Body of pancreas (tissue), 4 donors: ENCODE measurements at regions not wholly inside any gene's neighbourhood (a gene's known extent, or its start where the extent isn't known, plus 50 kb on each side); places are given as distances from the start of the nearest gene placed in this dataset.

Source experiments
- ATAC-seq: fragments of 150-250 bp; one replicate; pipeline ENCODE4 v1.9.1; 2016
- DNase-seq, 4 donors: peaks; one replicate each; pipeline ENCODE4 v3.0.0-alpha.2; 2019
- H3K27ac ChIP-seq, 4 donors: fragments of 200-600 bp; sonication (generic); 1 replicate in 3 of 4; 2 replicates in 1 of 4; pipeline versions ENCODE4 v1.5.1 to v1.6.1; 2016 to 2019; ENCODE audit warnings: mild to moderate bottlenecking in 1 of 4, mixed read lengths in 1 of 4, moderate library complexity in 1 of 4
- H3K27me3 ChIP-seq, 2 donors: fragments of 200-600 bp; sonication (generic); one replicate each; pipeline ENCODE4 v1.6.0; 2016; ENCODE audit warnings: mild to moderate bottlenecking in 1 of 2
- H3K36me3 ChIP-seq, 2 donors: fragments of 200-600 bp; sonication (generic); replicated peaks in 1 of 2; 2 replicates each; pipeline ENCODE4 v1.5.1; 2016; ENCODE audit warnings: low read depth in 2 of 2; ENCODE audit not compliant: insufficient read depth in 1 of 2
- H3K4me1 ChIP-seq: fragments of 200-600 bp; sonication (generic); one replicate; pipeline ENCODE4 v1.6.0; 2016
- H3K4me3 ChIP-seq, 2 donors: fragments of 200-600 bp; sonication (generic); 1 replicate in 1 of 2; 2 replicates in 1 of 2; pipeline ENCODE4 v1.5.1; 2016 to 2019
- H3K9me3 ChIP-seq, 3 donors: fragments of 200-600 bp; sonication (generic); 1 replicate in 2 of 3; 2 replicates in 1 of 3; pipeline ENCODE4 v1.5.1; 2016
- CTCF ChIP-seq, 7 experiments: fragments of 450-650 bp in 4 of 7; fragments of 200-600 bp in 3 of 7; sonication (generic) in 3 of 7; IDR thresholded peaks; one replicate each; pipeline ENCODE4 v1.5.1; 2016 to 2019; ENCODE audit warnings: antibody characterized with exemption in 7 of 7
- POLR2A ChIP-seq, 3 donors: fragments of 450-650 bp; IDR thresholded peaks; one replicate each; pipeline ENCODE4 v1.6.1; 2016; ENCODE audit warnings: antibody characterized with exemption in 3 of 3, mild to moderate bottlenecking in 2 of 3
- WGBS, 2 donors: methylation state at CpG; one replicate each; pipeline ENCODE4 v1.1.5; 2017; 5-methylcytosine and 5-hydroxymethylcytosine counted together
- intact Hi-C: fragments of 100-400 bp; cut with DNase I; formaldehyde crosslinking; loops from one replicate; pipeline ENCODE4 v1.15.1; 2023

GRCh38 chr2:234731236-234731635 is 220.6 kb upstream of the SH3BP4 start:
- WGBS, 2 donors = 82 to 89% methylated on average over 6 of the region's 6 CpGs
- no peak for DNase-seq

GRCh38 chr2:234730066-234730640 is 221.7 kb upstream of the SH3BP4 start:
- H3K9me3 ChIP-seq = no peaks in the 10 kb centered on the region
- peaks cover 9% of the 10 kb centered on the region for H3K4me1 ChIP-seq
- ATAC-seq (no peak), DNase-seq (no peak)
- WGBS, 2 donors = 80 to 81% methylated on average over 9 of the region's 9 CpGs
- H3K36me3 ChIP-seq = no peaks in the 10 kb centered on the region
- H3K27ac ChIP-seq = no peak overlapping the region
- H3K27me3 ChIP-seq = no peaks in the 10 kb centered on the region
- intact Hi-C loops = no loop called here
- TF ChIP-seq CTCF (IDR thresholded peaks at IDR 0.05) (no peak), POLR2A (IDR thresholded peaks at IDR 0.05) (no peak)
- H3K4me3 ChIP-seq = no peak overlapping the region

More at GRCh38 chr2:234731236-234731635, 220.6 kb upstream of the SH3BP4 start:
- intact Hi-C loops = no loop called here
- no peaks in the 10 kb centered on the region for H3K36me3 ChIP-seq
- ATAC-seq = no peak
- H3K9me3 ChIP-seq = no peaks in the 10 kb centered on the region
- no peak overlapping the region for H3K27ac ChIP-seq
- peaks cover 3% of the 10 kb centered on the region for H3K4me1 ChIP-seq
- no peaks in the 10 kb centered on the region for H3K27me3 ChIP-seq
- no peak for TF ChIP-seq CTCF (IDR thresholded peaks at IDR 0.05)
- TF ChIP-seq POLR2A (IDR thresholded peaks at IDR 0.05) = no peak
- H3K4me3 ChIP-seq = no peak overlapping the region

DNA sequence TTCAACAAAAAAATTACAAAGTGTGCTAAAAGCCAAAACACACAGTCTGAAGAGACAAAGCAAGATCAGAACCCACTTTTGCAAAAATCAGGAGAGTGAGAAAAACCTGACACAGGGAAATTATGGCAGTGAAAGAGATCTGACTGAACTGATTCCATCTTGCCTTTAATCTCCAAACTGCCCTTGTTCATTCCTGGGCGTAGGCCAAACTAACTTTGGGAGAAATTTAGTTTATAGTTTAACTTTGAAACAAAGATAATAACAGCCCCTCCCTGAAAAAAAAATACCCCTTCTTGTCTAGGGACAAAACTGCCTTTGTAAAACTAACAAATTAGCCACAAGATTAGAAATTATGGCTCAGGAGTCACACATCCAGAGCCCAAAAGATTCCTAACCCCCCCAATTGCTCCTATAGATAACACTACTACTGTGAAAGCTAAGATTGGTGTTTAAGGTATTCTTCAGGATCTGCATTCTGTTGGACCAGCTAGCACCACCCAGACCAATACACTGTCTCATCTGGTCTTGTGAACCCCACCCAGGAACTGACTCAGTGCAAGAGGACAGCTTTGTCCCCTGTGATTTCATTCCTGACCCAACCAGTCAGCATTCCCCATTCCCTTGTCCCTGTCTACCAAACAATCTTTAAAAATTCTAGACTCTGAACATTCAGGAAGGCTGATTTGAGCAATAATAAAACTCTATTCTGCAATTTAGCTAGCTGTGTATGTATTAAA is 226.1 kb upstream of the SH3BP4 start:
- no peak for DNase-seq
- H3K27ac ChIP-seq = no peak overlapping the region
- no peaks in the 10 kb centered on the region for H3K9me3 ChIP-seq
- TF ChIP-seq CTCF (IDR thresholded peaks at IDR 0.05) (no peak), POLR2A (IDR thresholded peaks at IDR 0.05) (no peak)
- no peak for ATAC-seq
- WGBS, 2 donors = 46 to 48% methylated on average over 1 of the region's 1 CpG
- intact Hi-C loops = no loop called here
- peaks cover 9% of the 10 kb centered on the region for H3K4me1 ChIP-seq
- no peak overlapping the region for H3K4me3 ChIP-seq
- no peaks in the 10 kb centered on the region for H3K27me3 ChIP-seq
- H3K36me3 ChIP-seq = no peaks in the 10 kb centered on the region

- intact Hi-C loops = no loop called here
- Histone ChIP-seq H3K27ac (no peak overlapping the region), H3K9me3 (no peaks in the 10 kb centered on the region), H3K4me3 (no peak overlapping the region), H3K36me3 (no peaks in the 10 kb centered on the region), H3K27me3 (no peaks in the 10 kb centered on the region), H3K4me1 (peaks cover 9% of the 10 kb centered on the region)
- ATAC-seq (no peak), DNase-seq (no peak)
- 81 to 88% methylated on average over 4 of the region's 4 CpGs for WGBS, 2 donors
- no peak for TF ChIP-seq CTCF (IDR thresholded peaks at IDR 0.05)
- TF ChIP-seq POLR2A (IDR thresholded peaks at IDR 0.05) = no peak
Observed at GRCh38 chr2:234724850-234725249, 227.0 kb upstream of the SH3BP4 start.

DNA sequence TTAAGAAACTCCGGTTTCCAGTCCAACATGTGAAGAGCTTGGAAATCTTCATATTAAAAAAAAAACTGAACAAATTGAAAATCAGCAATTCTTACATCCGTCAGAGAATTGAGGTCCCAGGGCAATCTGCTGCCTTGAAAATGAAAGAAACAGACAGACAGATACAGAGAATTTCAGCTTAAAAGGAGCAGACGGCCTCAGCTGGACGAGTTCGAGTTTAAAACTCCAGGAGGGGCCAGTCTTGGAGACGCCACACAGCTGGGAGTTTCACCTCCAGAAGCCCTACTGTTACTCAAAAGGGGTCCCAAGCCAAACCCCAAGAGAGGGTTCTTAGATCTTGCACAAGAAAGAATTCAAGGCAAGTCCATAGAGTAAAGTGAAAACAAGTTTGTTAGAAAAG is 226.5 kb upstream of the ARL4C start:
- intact Hi-C loops = no loop called here
- Histone ChIP-seq H3K27me3 (no peaks in the 10 kb centered on the region), H3K4me1 (peaks cover 9% of the 10 kb centered on the region), H3K27ac (no peak overlapping the region), H3K36me3 (no peaks in the 10 kb centered on the region), H3K4me3 (no peak overlapping the region), H3K9me3 (no peaks in the 10 kb centered on the region)
- TF ChIP-seq POLR2A (IDR thresholded peaks at IDR 0.05) = no peak
- TF ChIP-seq CTCF (IDR thresholded peaks at IDR 0.05) = no peak
- WGBS, 2 donors = 63 to 80% methylated on average over 6 of the region's 6 CpGs
- DNase-seq = no peak
- no peak for ATAC-seq
